ENCODE measurements at regions not wholly inside any gene's neighbourhood (a gene's known extent, or its start where the extent isn't known, plus 50 kb on each side); places are given as distances from the start of the nearest gene placed in this dataset.

- TF ChIP-seq CTCF (IDR thresholded peaks at IDR 0.05): no peak
- no peak for TF ChIP-seq POLR2A (IDR thresholded peaks at IDR 0.05)
These were observed 641.2 kb upstream of the VSTM2A start for GRCh38 chr7:53900856-53901528.

Measured in body of pancreas (tissue), 4 donors.